Kidney epithelial cell (primary cell): ENCODE measurements at regions not wholly inside any gene's neighbourhood (a gene's known extent, or its start where the extent isn't known, plus 50 kb on each side); places are given as distances from the start of the nearest gene placed in this dataset.

Experiments used
- DNase-seq: peaks from one replicate; pipeline ENCODE4 v3.0.0-alpha.2; 2010; ENCODE audit warnings: low read depth
- H3K27me3 ChIP-seq: 2 replicates; pipeline ENCODE4 v1.6.0; 2011; ENCODE audit warnings: low read length; ENCODE audit not compliant: control insufficient read depth, insufficient read depth
- H3K36me3 ChIP-seq: 2 replicates; pipeline ENCODE4 v1.5.1; 2011; ENCODE audit warnings: low read length; ENCODE audit not compliant: control insufficient read depth, insufficient read depth
- H3K4me3 ChIP-seq: 2 replicates; pipeline ENCODE4 v1.5.1; 2011; ENCODE audit warnings: low read depth, mild to moderate bottlenecking, control low read depth, low read length
- TF ChIP-seq, protein P1 (sequence below): IDR thresholded peaks from 2 replicates; pipeline ENCODE4 v1.5.1; 2011; ENCODE audit warnings: mild to moderate bottlenecking, moderate library complexity, low read length, control low read depth, inconsistent platforms; ENCODE audit not compliant: insufficient read depth, poor library complexity, severe bottlenecking

GRCh38 chr4:145417348-145418130, 64.1 kb upstream of the SMAD1 start:
- TF ChIP-seq, protein P1, sequence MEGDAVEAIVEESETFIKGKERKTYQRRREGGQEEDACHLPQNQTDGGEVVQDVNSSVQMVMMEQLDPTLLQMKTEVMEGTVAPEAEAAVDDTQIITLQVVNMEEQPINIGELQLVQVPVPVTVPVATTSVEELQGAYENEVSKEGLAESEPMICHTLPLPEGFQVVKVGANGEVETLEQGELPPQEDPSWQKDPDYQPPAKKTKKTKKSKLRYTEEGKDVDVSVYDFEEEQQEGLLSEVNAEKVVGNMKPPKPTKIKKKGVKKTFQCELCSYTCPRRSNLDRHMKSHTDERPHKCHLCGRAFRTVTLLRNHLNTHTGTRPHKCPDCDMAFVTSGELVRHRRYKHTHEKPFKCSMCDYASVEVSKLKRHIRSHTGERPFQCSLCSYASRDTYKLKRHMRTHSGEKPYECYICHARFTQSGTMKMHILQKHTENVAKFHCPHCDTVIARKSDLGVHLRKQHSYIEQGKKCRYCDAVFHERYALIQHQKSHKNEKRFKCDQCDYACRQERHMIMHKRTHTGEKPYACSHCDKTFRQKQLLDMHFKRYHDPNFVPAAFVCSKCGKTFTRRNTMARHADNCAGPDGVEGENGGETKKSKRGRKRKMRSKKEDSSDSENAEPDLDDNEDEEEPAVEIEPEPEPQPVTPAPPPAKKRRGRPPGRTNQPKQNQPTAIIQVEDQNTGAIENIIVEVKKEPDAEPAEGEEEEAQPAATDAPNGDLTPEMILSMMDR = no peak
- Histone ChIP-seq H3K27me3 (no peaks in the 10 kb centered on the region), H3K36me3 (no peaks in the 10 kb centered on the region), H3K4me3 (no peak overlapping the region)
- DNase-seq = no peak

DNA sequence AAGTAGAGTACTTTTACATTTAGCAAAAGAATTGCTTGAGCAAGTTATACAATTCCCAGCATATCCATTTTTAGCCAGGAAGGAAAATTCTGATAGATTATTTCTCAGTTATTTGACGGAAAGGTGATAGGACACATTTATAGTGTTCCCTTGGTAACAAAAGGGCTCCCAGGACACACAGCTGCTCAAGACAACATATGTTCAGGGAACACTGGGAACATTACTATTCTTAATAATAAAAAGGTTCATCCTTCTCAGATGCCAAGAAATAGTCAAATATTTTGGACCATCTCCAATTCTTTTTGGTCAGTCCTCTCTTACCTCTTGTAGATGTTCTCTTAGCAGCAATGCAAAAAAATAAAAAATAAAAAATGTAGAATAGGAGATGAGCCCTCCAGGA, 66.8 kb upstream of the SMAD1 start:
- no peak for DNase-seq
- TF ChIP-seq, protein P1 = no peak

GRCh38 chr4:145414226-145414625, 67.4 kb upstream of the SMAD1 start:
- TF ChIP-seq, protein P1 = no peak
- no peak for DNase-seq
- no peaks in the 10 kb centered on the region for H3K27me3 ChIP-seq
- H3K36me3 ChIP-seq = no peaks in the 10 kb centered on the region
- H3K4me3 ChIP-seq = no peak overlapping the region

More for the DNA sequence above, 66.8 kb upstream of the SMAD1 start:
- Histone ChIP-seq H3K36me3 (no peaks in the 10 kb centered on the region), H3K27me3 (no peaks in the 10 kb centered on the region), H3K4me3 (no peak overlapping the region)

DNA sequence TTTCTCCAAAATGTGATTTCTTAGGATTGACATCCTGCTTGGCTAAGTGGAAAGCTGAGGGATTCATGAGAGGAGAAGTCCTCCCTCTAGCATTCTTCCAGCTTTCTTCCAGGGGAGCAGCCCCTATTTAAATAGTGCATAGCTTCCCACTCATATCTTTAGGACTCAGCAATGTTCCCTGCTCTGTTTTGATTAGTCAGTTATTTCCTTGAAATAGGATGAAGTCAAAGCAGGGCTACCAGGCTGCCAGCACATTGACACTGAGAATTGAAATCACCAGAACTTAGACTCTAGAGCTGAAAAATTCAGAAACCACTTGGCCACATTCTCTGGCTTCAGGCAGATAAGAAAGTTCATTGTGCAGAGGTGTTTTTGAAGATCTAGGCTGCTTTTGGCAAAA, 74.7 kb upstream of the SMAD1 start:
- DNase-seq = no peak
- TF ChIP-seq, protein P1 = no peak

GRCh38 chr4:145404761-145405160, 76.9 kb upstream of the SMAD1 start:
- no peaks in the 10 kb centered on the region for H3K36me3 ChIP-seq
- no peak for DNase-seq
- H3K27me3 ChIP-seq = no peaks in the 10 kb centered on the region
- H3K4me3 ChIP-seq = no peak overlapping the region
- TF ChIP-seq, protein P1 = no peak

More for the DNA sequence above, 74.7 kb upstream of the SMAD1 start:
- Histone ChIP-seq H3K27me3 (no peaks in the 10 kb centered on the region), H3K4me3 (no peak overlapping the region), H3K36me3 (no peaks in the 10 kb centered on the region)

- Histone ChIP-seq H3K4me3 (no peak overlapping the region), H3K36me3 (no peaks in the 10 kb centered on the region), H3K27me3 (no peaks in the 10 kb centered on the region)
- DNase-seq = no peak
- TF ChIP-seq, protein P1 = no peak
Measured at GRCh38 chr4:145396581-145396980, 85.1 kb upstream of the SMAD1 start.
